GM12891 (cell line): ENCODE measurements at regions not wholly inside any gene's neighbourhood (a gene's known extent, or its start where the extent isn't known, plus 50 kb on each side); places are given as distances from the start of the nearest gene placed in this dataset.

ENCODE experiments used
- POLR2A ChIP-seq: IDR thresholded peaks from 2 replicates; pipeline ENCODE4 v1.6.1; 2011; ENCODE audit warnings: low read depth, low read length, control low read depth
- TAF1 ChIP-seq: IDR thresholded peaks from 2 replicates; pipeline ENCODE4 v1.6.1; 2011; ENCODE audit warnings: low read depth, low read length, control low read depth

GRCh38 chr9:116081435-116082115, 72.0 kb upstream of the PAPPA start:
- TF ChIP-seq POLR2A, result no peak
- TF ChIP-seq TAF1, result no peak
